Neural cell (in vitro differentiated cells): ENCODE measurements at regions not wholly inside any gene's neighbourhood (a gene's known extent, or its start where the extent isn't known, plus 50 kb on each side); places are given as distances from the start of the nearest gene placed in this dataset.

Experiments
- H2AFZ ChIP-seq: fragments of 200-600, 300-800 bp; sonication (generic), shearing (Covaris generic); 2 replicates; pipeline ENCODE4 v1.6.0; 2014; ENCODE audit warnings: low read depth, mild to moderate bottlenecking, antibody characterized with exemption, low read length, moderate library complexity
- H3F3A ChIP-seq: fragments of 200-600 bp; shearing (Covaris generic); 2 replicates; pipeline ENCODE4 v1.6.1; 2016; ENCODE audit warnings: mild to moderate bottlenecking, moderate library complexity, mixed read lengths, antibody characterized with exemption, low read length; ENCODE audit not compliant: insufficient read depth, poor library complexity, severe bottlenecking
- H3K27ac ChIP-seq: fragments of 200-600, 300-800 bp; sonication (generic), shearing (Covaris generic); 2 replicates; pipeline ENCODE4 v1.5.1; 2014; ENCODE audit warnings: mild to moderate bottlenecking, low read length, moderate library complexity
- H3K27me3 ChIP-seq: fragments of 300-800, 200-600 bp; sonication (generic), shearing (Covaris generic); 2 replicates; pipeline ENCODE4 v1.6.0; 2014; ENCODE audit warnings: mild to moderate bottlenecking, low read depth, low read length, moderate library complexity; ENCODE audit not compliant: insufficient read depth
- H3K36me3 ChIP-seq: fragments of 300-800, 200-600 bp; sonication (generic), shearing (Covaris generic); 2 replicates; pipeline ENCODE4 v1.5.1; 2014; ENCODE audit warnings: mild to moderate bottlenecking, antibody characterized with exemption, low read length, moderate library complexity; ENCODE audit not compliant: insufficient read depth
- H3K4me2 ChIP-seq: fragments of 300-800, 200-600 bp; sonication (generic), shearing (Covaris generic); 2 replicates; pipeline ENCODE4 v1.6.0; 2014; ENCODE audit warnings: mild to moderate bottlenecking, low read length
- H3K4me3 ChIP-seq: fragments of 300-800, 200-600 bp; sonication (generic), shearing (Covaris generic); 2 replicates; pipeline ENCODE4 v1.5.1; 2014; ENCODE audit warnings: mild to moderate bottlenecking, low read length, moderate library complexity
- H3K79me2 ChIP-seq: fragments of 200-600 bp; shearing (Covaris generic); replicated peaks from 2 replicates; pipeline ENCODE4 v1.6.0; 2014; ENCODE audit warnings: mild to moderate bottlenecking, low read length, moderate library complexity; ENCODE audit not compliant: insufficient read depth
- H3K9ac ChIP-seq: fragments of 300-800, 200-600 bp; sonication (generic), shearing (Covaris generic); 2 replicates; pipeline ENCODE4 v1.6.1; 2016; ENCODE audit warnings: mild to moderate bottlenecking, low read length, mixed read lengths
- H3K9me2 ChIP-seq: fragments of 200-600 bp; shearing (Covaris generic); 2 replicates; pipeline ENCODE4 v1.6.1; 2016; ENCODE audit warnings: mild to moderate bottlenecking, low read length, mixed read lengths; ENCODE audit not compliant: insufficient read depth
- H3K9me3 ChIP-seq: fragments of 200-600, 300-800 bp; sonication (generic), shearing (Covaris generic); 2 replicates; pipeline ENCODE4 v1.6.1; 2016; ENCODE audit warnings: mild to moderate bottlenecking, mixed run types, low read length, moderate library complexity, mixed read lengths
- H4K20me1 ChIP-seq: fragments of 200-600 bp; shearing (Covaris generic); 2 replicates; pipeline ENCODE4 v1.6.1; 2016; ENCODE audit warnings: mild to moderate bottlenecking, mixed run types; ENCODE audit not compliant: insufficient read depth
- EP300 ChIP-seq: fragments of 450-650 bp; conservative IDR thresholded peaks from 2 replicates; pipeline ENCODE4 v1.6.1; 2014; ENCODE audit warnings: antibody characterized with exemption, mild to moderate bottlenecking, moderate library complexity; ENCODE audit not compliant: poor library complexity, severe bottlenecking
- EZH2 ChIP-seq: fragments of 200-600, 300-800 bp; shearing (Covaris generic), sonication (generic); IDR thresholded peaks from 2 replicates; pipeline ENCODE4 v1.6.1; 2014; ENCODE audit warnings: antibody characterized with exemption, low read length, borderline replicate concordance, mild to moderate bottlenecking; ENCODE audit not compliant: insufficient read depth, poor library complexity, severe bottlenecking
- MXI1 ChIP-seq: fragments of 450-650 bp; conservative IDR thresholded peaks from 2 replicates; pipeline ENCODE4 v1.6.1; 2014; ENCODE audit warnings: antibody characterized with exemption, mild to moderate bottlenecking; ENCODE audit not compliant: poor library complexity, severe bottlenecking
- POLR2AphosphoS5 ChIP-seq: IDR thresholded peaks from 2 replicates; pipeline ENCODE4 v1.6.1; 2012
- RAD21 ChIP-seq: fragments of 450-650 bp; conservative IDR thresholded peaks from 2 replicates; pipeline ENCODE4 v1.6.1; 2014; ENCODE audit warnings: antibody characterized with exemption, mild to moderate bottlenecking, moderate library complexity
- SMC3 ChIP-seq: fragments of 450-650 bp; conservative IDR thresholded peaks from 2 replicates; pipeline ENCODE4 v1.6.1; 2014; ENCODE audit warnings: antibody characterized with exemption, mild to moderate bottlenecking, moderate library complexity; ENCODE audit not compliant: poor library complexity
- TAF1 ChIP-seq: IDR thresholded peaks from 2 replicates; pipeline ENCODE4 v1.6.1; 2012; ENCODE audit warnings: low read depth
- TF ChIP-seq, protein P1 (sequence below): IDR thresholded peaks from 2 replicates; pipeline ENCODE4 v1.6.1; 2012; ENCODE audit warnings: borderline replicate concordance
- TF ChIP-seq, protein P2 (sequence below): fragments of 450-650 bp; IDR thresholded peaks from 2 replicates; pipeline ENCODE4 v1.5.1; 2014; ENCODE audit warnings: antibody characterized with exemption, mild to moderate bottlenecking, moderate library complexity; ENCODE audit not compliant: poor library complexity, severe bottlenecking

DNA sequence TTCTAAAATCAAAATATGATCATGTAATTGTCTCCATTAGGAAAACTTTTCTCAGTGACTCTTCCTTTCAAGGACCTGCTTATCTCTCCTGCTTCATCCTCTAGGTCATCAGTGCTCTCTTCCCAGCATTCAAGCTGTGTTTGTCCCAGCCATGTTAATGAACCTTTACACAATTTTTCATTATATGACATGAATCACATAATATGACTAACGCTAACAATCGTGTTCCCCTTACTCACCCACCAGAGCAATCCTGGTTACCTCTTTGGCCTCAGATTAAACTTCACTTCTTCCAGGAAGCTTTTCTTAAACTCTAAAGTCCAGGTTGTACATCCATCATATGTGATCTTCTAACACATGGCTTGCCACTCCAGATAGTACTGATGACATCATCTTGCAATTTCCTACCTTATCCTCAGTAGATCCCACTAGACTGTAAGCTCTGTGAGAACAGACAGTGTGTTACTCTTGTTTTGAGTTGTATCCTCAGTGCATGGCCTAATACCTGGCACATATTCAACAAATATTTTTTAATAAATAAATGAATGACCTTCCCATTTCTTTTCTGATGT is 882.9 kb upstream of the ZEB2 start:
- Histone ChIP-seq H3K4me2 (no peak overlapping the region), H4K20me1 (no peaks in the 10 kb centered on the region), H3K4me3 (no peak overlapping the region), H3F3A (no peaks in the 10 kb centered on the region), H3K79me2 (no peaks in the 10 kb centered on the region), H3K36me3 (no peaks in the 10 kb centered on the region), H3K27me3 (no peaks in the 10 kb centered on the region), H3K9me3 (no peaks in the 10 kb centered on the region), H2AFZ (no peak overlapping the region), H3K9ac (no peak overlapping the region), H3K9me2 (no peaks in the 10 kb centered on the region), H3K27ac (no peak overlapping the region)
- TF ChIP-seq EP300 (no peak), EZH2 (no peak), POLR2AphosphoS5 (no peak), TAF1 (no peak), RAD21 (no peak), SMC3 (no peak), MXI1 (no peak)
- TF ChIP-seq, protein P1, sequence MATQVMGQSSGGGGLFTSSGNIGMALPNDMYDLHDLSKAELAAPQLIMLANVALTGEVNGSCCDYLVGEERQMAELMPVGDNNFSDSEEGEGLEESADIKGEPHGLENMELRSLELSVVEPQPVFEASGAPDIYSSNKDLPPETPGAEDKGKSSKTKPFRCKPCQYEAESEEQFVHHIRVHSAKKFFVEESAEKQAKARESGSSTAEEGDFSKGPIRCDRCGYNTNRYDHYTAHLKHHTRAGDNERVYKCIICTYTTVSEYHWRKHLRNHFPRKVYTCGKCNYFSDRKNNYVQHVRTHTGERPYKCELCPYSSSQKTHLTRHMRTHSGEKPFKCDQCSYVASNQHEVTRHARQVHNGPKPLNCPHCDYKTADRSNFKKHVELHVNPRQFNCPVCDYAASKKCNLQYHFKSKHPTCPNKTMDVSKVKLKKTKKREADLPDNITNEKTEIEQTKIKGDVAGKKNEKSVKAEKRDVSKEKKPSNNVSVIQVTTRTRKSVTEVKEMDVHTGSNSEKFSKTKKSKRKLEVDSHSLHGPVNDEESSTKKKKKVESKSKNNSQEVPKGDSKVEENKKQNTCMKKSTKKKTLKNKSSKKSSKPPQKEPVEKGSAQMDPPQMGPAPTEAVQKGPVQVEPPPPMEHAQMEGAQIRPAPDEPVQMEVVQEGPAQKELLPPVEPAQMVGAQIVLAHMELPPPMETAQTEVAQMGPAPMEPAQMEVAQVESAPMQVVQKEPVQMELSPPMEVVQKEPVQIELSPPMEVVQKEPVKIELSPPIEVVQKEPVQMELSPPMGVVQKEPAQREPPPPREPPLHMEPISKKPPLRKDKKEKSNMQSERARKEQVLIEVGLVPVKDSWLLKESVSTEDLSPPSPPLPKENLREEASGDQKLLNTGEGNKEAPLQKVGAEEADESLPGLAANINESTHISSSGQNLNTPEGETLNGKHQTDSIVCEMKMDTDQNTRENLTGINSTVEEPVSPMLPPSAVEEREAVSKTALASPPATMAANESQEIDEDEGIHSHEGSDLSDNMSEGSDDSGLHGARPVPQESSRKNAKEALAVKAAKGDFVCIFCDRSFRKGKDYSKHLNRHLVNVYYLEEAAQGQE = no peak
- TF ChIP-seq, protein P2, sequence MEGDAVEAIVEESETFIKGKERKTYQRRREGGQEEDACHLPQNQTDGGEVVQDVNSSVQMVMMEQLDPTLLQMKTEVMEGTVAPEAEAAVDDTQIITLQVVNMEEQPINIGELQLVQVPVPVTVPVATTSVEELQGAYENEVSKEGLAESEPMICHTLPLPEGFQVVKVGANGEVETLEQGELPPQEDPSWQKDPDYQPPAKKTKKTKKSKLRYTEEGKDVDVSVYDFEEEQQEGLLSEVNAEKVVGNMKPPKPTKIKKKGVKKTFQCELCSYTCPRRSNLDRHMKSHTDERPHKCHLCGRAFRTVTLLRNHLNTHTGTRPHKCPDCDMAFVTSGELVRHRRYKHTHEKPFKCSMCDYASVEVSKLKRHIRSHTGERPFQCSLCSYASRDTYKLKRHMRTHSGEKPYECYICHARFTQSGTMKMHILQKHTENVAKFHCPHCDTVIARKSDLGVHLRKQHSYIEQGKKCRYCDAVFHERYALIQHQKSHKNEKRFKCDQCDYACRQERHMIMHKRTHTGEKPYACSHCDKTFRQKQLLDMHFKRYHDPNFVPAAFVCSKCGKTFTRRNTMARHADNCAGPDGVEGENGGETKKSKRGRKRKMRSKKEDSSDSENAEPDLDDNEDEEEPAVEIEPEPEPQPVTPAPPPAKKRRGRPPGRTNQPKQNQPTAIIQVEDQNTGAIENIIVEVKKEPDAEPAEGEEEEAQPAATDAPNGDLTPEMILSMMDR = no peak

DNA sequence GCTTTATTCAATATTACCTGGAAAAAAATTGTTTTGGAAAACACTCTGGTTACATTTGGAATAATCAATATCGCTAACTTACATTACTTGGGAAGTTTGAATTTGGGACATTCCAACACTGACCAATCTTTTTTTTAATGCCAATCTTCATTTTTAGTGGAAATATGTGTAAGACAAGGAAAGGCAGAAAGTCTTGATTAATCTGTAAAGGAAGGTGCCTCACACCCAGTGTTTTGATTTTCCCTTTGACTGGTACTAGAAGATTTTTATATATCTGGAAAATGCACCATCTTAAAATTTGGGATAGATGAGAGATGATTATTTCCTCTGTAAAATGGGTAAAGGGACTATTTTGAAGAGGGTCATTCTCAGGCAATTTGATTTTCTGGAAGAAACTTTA is 879.2 kb upstream of the ZEB2 start:
- no peaks in the 10 kb centered on the region for H4K20me1 ChIP-seq
- H3K27ac ChIP-seq = no peak overlapping the region
- H3K36me3 ChIP-seq = no peaks in the 10 kb centered on the region
- H3K9me2 ChIP-seq = no peaks in the 10 kb centered on the region
- H3K4me3 ChIP-seq = no peak overlapping the region
- TF ChIP-seq POLR2AphosphoS5 (no peak), SMC3 (no peak), MXI1 (no peak), EZH2 (no peak), RAD21 (no peak), TAF1 (no peak), EP300 (no peak)
- TF ChIP-seq, protein P2 = no peak
- TF ChIP-seq, protein P1 = no peak
- no peaks in the 10 kb centered on the region for H3K27me3 ChIP-seq
- H2AFZ ChIP-seq = no peak overlapping the region
- no peaks in the 10 kb centered on the region for H3F3A ChIP-seq
- H3K79me2 ChIP-seq = no peaks in the 10 kb centered on the region
- H3K9ac ChIP-seq = no peak overlapping the region
- H3K4me2 ChIP-seq = no peak overlapping the region
- H3K9me3 ChIP-seq = no peaks in the 10 kb centered on the region
